ENCODE measurements at regions not wholly inside any gene's neighbourhood (a gene's known extent, or its start where the extent isn't known, plus 50 kb on each side); places are given as distances from the start of the nearest gene placed in this dataset.
"Not testable (repeated sequence)": the region's sequence is repeated elsewhere in the genome, so short reads cannot be mapped to it uniquely, and the experiment has no call there.

DNA sequence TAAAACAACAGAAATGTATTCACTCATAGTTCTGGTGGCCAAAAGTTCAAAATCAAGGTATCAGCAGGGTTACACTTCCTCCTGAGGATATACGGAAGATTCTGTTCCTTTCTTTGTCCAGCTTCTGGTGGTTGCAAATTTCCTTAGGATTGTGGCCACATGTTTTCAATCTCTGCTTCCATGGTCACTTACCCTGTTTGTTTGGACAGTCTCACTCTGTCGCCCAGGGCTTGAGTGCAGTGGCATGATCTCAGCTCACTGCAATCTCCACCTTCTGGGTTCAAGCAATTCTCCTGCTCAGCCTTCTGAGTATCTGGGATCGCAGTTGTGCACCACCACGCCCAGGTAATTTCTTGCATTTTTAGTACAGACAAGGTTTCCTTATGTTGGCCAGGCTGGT lies 534.3 kb downstream of the KCNA4 start:
- no peak for DNase-seq

DNA sequence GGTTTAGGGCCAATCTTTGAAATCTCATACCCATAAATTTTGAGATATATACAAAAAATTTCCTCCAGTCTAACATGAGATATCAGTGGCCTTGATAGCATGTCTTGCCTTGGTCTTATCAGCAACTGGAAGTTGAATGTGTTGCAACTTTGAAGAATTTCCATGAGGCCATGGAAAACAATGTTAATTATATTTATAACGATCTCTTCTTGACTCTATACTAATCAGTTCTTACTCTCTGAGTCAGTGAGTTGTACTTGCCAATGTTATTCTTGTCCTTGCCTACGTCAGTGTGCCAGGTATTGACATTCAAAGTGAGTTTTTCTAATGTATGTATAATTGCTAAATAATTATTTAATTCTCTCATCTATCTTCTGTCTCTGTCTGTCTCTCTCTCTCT lies 535.1 kb downstream of the KCNA4 start:
- peak; percentile 11 for DNase-seq

DNA sequence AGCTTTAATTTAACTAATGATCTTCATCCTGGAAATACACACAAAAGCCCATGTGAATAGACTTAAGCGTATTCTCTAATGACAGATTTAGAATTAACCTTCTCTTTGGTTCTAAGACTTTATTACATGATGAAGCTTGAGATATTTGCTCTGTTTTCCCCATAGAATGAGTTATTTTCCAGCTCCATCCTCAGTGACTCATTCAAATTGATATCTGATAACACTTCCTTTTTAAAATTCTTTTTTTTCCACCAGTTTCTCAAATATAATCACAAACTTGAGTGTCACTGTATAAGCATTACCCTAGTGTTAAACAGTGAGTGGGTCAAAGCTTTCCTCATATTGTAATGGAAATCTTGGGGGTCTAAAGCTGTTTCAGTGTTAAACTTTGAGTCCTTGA lies 535.8 kb downstream of the KCNA4 start:
- DNase-seq = peak; percentile 3

DNA sequence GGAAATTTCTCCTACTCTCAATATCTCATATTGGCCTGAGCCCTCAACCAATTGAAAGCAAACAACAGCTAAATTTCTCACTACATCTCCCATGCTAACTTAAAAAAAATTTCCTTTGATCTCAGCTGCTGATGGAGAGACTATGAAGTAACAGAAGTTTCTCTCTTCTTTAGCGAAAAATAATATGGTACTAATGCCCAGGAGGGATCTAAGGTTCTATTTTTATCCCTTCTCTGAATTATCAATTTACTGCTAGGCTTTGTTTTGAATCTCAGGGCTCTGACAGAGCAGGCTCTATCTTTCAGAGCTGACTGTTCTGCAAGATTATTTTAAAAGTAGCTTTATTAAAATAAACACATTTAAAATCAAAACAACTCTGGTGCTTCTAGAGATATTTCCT lies 558.6 kb downstream of the KCNA4 start:
- no peak for DNase-seq

DNA sequence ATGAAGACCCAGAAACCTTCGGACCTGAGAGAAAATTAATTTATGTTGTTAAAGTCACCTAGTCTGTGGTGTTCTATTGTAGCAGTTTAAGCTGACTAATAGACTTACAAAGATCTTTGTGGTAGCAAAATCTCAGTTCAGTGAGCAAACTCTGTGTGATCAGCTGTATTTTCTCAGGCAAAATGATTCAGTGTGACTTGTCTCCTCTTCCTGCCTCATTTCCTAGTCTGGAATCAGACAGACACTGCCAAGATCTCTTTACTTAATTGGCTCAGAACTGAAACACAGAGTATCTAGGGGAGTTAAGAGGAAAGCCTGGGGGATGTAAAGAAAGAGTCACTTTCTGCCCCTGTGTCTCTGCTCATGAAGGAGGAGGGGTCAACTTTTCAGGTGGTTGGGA lies 564.7 kb downstream of the KCNA4 start:
- DNase-seq = peak; percentile 89

GRCh38 chr11:29449281-29450074 lies 567.4 kb downstream of the KCNA4 start:
- no peak for DNase-seq

DNA sequence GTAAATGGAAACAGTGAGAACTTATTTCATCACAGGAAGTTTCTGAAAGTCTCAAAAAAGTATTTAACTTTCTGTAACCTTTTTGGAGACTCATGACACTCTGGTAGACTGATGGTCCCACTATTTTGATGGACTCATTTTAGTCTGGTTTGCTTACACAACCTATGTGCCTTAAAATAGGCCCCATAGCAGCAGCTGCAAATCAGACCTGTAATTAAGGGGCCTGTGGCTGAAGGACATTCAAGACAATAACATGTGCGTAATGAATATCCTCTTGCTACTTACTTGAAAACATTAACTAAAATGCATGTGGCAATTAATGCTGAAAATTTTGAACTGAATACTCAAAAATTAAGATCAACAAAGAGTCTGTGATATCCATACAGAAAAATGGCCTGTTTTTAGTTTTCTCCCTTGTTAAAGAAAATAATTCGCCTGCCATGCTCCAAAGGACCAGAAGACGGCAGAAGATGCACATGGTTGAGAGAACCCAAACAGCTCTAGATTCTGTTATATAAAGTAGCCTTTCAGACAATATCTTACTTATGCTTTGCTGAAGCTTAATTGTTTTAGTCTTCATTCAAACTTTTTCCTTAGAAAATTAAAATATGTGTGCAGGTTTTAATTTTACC lies 568.5 kb downstream of the KCNA4 start:
- peak; percentile 66 for DNase-seq

DNA sequence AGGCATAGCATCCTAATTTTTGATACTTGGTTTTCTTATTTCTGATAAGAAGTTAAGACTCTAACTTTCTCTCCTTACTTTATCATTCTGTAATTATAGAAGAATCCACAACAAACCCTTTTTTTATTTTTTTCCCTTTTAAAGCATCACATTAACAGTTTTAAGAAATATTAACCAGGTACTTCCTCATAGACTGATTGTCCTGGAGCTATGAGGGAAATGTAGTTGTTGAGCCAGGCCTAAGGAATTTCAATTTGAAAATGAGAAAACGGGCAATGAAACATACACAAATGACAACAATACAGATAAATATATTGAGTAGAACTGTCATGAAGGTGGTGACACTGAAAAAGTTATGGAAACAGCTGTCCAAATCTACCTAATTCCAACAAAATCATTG lies 569.0 kb downstream of the KCNA4 start:
- DNase-seq = no peak

- DNase-seq = no peak
These were observed 570.7 kb downstream of the KCNA4 start for GRCh38 chr11:29446132-29446531.

GRCh38 chr11:29445191-29445590 lies 571.6 kb downstream of the KCNA4 start:
- DNase-seq = not testable (repeated sequence)

GRCh38 chr11:29438815-29439214 lies 578.0 kb downstream of the KCNA4 start:
- DNase-seq = no peak

DNA sequence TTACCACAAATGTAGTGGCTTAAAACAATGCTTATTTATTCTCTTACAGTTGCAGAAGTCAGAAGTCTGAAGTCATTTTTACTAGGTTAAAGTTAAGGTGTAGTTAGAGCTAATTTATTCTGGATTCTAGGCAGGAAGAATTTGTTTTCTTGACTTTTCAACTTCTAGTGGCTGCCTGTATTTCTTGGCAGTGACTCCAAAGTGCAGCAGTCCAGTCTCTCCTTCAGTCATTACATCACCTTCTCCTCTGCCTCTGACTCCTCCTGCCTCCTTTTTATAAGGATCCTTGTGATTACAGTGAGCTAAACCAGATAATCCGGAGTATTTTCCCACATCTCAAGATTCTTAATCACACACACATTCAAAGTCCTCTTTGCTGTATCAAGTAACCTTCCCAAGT lies 581.4 kb downstream of the KCNA4 start:
- DNase-seq = peak; percentile 15

- DNase-seq = peak; percentile 52
These were observed 584.0 kb downstream of the KCNA4 start for GRCh38 chr11:29432719-29433325.

- DNase-seq = no peak
These were observed 611.5 kb downstream of the KCNA4 start for GRCh38 chr11:29405305-29405704.

DNA sequence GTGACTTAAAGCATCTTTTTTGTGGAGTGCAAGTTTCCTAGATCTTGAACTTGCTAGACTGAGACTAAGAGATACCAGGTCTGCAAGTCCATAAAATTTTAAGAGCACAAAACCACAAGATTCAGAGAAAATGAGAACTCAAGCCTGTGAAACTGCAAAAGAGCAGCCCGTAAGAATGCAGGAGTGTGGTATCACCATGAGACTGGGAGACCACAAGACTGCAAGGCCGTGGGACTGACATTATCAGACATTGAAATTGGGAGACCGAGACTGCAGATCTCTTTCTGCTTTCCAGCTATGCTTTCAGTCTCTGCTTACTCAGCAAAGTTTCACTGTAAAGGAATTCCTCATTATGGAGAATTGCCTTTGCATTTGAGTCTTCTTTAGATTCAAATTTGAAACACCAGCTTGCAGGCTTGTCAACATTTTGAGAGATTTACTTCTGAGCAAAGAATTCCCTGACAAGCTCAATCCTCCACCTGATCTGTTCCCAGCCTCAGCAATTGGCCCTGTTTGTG lies 621.2 kb downstream of the KCNA4 start:
- no peak for DNase-seq

DNA sequence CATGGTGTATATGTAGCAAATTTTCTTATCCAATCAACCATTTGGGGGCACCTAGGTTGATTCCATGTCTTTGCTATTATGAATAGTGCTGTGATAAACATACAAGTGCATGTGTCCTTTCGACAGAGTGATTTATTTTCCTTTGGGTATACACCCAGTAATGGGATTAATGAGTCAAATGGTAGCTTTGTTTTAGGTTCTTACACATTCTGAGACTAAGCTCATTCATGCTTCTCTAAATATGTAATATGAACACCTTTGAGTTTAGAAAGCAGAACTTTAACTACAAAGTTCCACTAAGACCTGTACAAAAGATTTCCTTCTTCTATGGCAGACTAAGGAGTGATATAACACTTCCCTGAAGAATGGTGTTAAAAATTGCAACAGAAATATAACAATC lies 627.0 kb downstream of the KCNA4 start:
- no peak for DNase-seq

GRCh38 chr11:29373725-29374124 lies 643.1 kb downstream of the KCNA4 start:
- no peak for DNase-seq

GRCh38 chr11:29368126-29368525 lies 648.7 kb downstream of the KCNA4 start:
- no peak for DNase-seq

DNA sequence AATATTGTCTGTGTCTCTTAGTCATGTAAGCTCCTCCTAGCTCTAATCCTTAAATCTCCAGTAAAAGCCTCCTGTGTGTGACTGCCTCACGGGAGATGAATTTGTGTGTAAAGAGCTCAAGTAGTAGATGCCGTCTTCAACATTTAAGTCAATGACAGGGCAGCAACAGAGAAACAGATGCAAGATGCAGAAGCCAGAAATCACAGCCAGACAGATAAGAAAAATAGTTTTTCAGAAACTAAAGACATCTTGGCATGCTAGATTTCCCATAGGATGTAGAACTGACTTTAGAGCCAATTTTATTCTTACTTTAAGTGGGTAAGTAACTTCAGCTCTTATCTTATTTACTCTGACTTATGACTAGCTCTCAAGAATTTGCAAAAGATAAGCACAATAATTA lies 652.8 kb downstream of the KCNA4 start:
- no peak for DNase-seq

- no peak for DNase-seq
These were observed 655.5 kb downstream of the KCNA4 start for GRCh38 chr11:29361369-29361768.

- no peak for DNase-seq
These were observed 663.0 kb downstream of the KCNA4 start for GRCh38 chr11:29353833-29354232.

DNA sequence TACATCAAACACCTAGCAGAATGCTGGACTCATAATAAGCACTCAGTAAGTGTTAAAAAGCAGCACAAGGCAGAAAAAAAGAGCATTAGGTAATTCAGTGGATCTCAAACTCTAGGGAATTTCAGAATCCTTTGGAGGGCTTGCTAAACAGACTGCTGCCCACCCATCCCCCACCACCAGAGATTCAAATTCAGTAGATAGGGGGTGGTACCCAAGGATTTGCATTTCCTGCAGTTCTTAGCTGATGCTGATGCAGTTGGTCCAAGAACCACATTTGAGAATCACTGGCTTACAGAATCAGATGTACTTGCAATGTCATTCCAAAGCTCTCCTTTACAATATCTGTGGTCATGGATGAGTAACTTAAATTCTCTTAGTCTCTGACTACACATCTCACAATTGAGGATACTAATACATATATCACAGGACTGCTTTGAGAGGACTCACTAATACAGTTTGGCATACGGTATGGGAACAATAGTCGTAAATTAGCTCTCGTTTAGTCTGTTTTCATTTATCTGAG lies 664.5 kb downstream of the KCNA4 start:
- DNase-seq = no peak

GRCh38 chr11:29351301-29351873 lies 665.4 kb downstream of the KCNA4 start:
- no peak for DNase-seq
